ENCODE measurements at regions not wholly inside any gene's neighbourhood (a gene's known extent, or its start where the extent isn't known, plus 50 kb on each side); places are given as distances from the start of the nearest gene placed in this dataset.

DNA sequence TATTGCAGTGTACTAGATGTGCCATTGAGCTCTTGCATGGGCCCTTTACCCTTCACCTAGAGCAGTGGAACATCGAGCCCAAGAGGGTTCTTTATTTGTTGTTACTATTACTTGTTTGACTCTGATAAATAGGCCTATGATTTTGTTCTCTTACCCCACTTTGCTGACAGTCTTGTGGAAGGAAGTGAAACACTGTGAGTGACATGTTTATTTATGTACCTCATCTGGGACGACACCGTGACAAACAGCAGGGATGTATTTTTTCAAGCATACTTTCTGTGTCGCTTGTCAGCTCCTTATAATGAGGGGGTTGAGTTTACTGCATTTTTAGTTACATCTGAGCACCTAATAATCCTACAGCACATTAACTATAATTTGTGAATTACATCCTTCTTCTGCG, 1010.3 kb upstream of the TENM4 start:
- DNase-seq = no peak

DNA sequence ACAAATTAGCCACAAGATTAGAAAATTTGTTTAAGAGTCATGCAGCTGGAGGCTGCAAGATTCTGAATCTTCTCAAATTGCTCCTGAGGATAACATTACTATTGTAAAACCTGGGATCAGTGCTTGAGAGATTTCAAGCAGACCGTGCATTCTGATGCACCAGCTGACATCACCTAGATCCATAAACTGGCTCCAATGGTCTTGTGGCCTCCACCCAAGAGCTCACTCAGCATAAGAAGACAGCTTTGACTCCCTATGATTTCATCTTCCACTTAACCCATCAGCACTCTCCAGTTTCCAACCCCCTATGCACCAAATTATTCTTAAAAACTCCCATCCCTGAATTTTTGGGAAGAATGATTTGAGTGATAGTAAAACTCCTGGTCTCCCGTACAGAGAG, 1007.9 kb upstream of the TENM4 start:
- DNase-seq = no peak

- DNase-seq = no peak
Measured at GRCh38 chr11:80443177-80443576, 1002.3 kb upstream of the TENM4 start.

DNA sequence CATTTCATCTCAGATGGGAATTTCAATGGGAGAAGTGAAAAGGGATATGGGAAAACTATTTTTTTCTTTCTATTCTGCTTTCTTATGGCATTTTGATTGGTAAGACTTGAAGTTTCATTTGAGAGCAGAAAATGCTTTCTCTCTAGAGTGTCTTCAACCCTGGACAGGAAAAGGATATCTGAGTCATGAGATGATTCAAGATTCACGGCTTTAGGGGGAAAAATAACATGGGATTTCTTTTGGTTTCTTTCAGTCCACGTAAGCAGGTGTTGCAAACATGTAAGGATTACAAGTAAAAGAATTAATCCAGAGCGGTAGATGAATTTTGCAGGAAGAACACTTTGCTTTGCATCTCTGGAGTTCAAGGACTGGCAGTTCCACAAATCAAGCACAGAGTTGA, 1001.0 kb upstream of the TENM4 start:
- DNase-seq = no peak

- no peak for DNase-seq
Measured at GRCh38 chr11:80440835-80441234, 1000.0 kb upstream of the TENM4 start.

- no peak for DNase-seq
Measured at GRCh38 chr11:80436547-80436946, 995.7 kb upstream of the TENM4 start.

GRCh38 chr11:80435345-80435744, 994.5 kb upstream of the TENM4 start:
- no peak for DNase-seq

DNA sequence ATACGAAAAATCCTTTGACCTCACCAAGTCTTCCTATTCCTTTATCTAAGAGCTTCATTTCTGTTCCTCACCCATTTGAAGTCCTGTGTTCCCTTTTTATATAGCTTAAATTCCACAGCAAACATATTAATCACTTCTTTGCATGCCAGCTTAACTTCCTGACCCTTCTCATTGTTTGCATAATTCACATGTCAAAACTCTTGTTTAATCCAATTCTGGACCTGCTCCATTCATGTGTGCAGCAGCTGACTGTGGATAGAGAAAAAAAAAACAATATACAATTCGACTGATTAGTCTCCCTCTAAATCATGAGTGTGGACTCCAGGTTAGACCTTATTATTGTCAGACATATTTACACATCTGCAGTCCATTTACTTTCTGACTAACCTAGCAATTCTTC, 991.2 kb upstream of the TENM4 start:
- no peak for DNase-seq

- no peak for DNase-seq
Measured at GRCh38 chr11:80424012-80424695, 983.3 kb upstream of the TENM4 start.

GRCh38 chr11:80420374-80420773, 979.5 kb upstream of the TENM4 start:
- DNase-seq = no peak

GRCh38 chr11:80417681-80418080, 976.9 kb upstream of the TENM4 start:
- no peak for DNase-seq

DNA sequence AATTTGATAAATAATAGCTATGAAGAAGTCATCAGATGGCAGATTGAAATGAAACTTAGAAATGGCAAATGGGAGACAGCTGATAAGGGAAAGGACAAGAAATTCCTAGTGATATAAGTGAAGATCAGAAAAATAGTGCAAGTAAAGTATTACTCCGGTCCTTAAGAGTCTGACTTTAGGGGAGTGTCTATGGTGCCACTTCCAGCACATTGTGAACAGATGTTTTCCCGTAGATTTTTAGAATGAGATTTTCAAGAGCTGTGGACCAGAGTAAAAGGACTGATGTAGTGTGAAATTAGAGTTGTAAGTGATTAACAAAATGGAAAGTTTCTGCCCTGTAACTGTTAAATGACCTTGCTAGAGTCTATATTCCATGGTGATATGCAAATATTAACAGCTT, 974.8 kb upstream of the TENM4 start:
- no peak for DNase-seq

GRCh38 chr11:80414181-80415165, 973.6 kb upstream of the TENM4 start:
- DNase-seq = no peak

- DNase-seq = no peak
Measured at GRCh38 chr11:80412604-80413003, 971.8 kb upstream of the TENM4 start.

- DNase-seq = no peak
Measured at GRCh38 chr11:80393210-80393609, 952.4 kb upstream of the TENM4 start.

- DNase-seq = no peak
Measured at GRCh38 chr11:80390505-80390904, 949.7 kb upstream of the TENM4 start.

GRCh38 chr11:80388536-80388935, 947.7 kb upstream of the TENM4 start:
- no peak for DNase-seq

DNA sequence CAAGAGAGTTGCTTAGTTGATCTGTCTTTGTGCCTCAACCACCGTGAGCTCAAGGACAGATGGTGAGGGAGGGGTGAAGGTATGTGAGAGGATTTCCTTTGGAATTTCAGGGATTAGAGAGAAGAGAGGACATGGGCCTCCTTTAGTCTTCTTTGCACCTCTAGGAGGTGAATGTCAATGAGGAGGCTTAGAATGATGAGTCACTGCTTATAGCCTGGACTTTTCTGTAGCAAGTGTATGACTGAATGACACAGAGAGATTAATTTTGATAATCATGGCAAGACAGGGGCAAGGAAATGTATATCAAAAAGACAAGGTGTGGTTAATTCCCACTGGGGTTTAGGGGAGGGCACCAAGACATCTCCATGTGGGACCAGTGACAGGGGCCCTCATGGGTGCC, 947.3 kb upstream of the TENM4 start:
- no peak for DNase-seq

DNA sequence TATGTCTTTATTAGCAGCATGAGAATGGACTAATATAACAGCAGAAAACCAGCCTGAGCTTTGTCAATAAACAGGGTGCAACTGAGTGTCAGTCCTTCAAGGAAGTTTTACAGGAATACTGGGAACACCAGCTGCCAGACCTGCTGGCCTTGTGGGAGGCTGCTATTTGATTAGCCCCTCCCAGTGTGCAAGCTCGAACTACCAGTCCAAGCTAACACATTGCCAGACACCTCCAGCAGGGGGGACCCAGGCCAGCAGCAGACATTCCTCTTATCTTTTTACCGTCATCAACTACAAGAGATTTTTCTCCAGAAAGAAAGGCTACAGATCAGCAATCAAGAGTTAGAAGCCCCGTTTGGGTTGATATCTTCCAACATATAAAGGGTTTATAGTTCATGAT, 942.8 kb upstream of the TENM4 start:
- no peak for DNase-seq

GRCh38 chr11:80379620-80380278, 938.9 kb upstream of the TENM4 start:
- DNase-seq = no peak

- DNase-seq = no peak
Measured at GRCh38 chr11:80371931-80372330, 931.1 kb upstream of the TENM4 start.

GRCh38 chr11:80365980-80366379, 925.1 kb upstream of the TENM4 start:
- no peak for DNase-seq

GRCh38 chr11:80365076-80365725, 924.4 kb upstream of the TENM4 start:
- DNase-seq = no peak
